Gastrocnemius medialis (tissue), 4 donors: ENCODE measurements at regions not wholly inside any gene's neighbourhood (a gene's known extent, or its start where the extent isn't known, plus 50 kb on each side); places are given as distances from the start of the nearest gene placed in this dataset.

Source experiments
- POLR2A ChIP-seq, 2 donors: fragments of 450-650 bp; IDR thresholded peaks; one replicate each; pipeline ENCODE4 v1.6.1; 2017; ENCODE audit warnings: antibody characterized with exemption in 2 of 2, mild to moderate bottlenecking in 2 of 2, moderate library complexity in 2 of 2
- TF ChIP-seq, protein P1 (sequence below), 5 experiments: fragments of 450-650 bp in 3 of 5; fragments of 200-600 bp in 2 of 5; sonication (generic) in 2 of 5; IDR thresholded peaks in 4 of 5; conservative IDR thresholded peaks in 1 of 5; 1 replicate in 4 of 5; 2 replicates in 1 of 5; pipeline ENCODE4 v1.5.1; 2016 to 2019; ENCODE audit warnings: antibody characterized with exemption in 5 of 5, mild to moderate bottlenecking in 3 of 5, moderate library complexity in 3 of 5

DNA sequence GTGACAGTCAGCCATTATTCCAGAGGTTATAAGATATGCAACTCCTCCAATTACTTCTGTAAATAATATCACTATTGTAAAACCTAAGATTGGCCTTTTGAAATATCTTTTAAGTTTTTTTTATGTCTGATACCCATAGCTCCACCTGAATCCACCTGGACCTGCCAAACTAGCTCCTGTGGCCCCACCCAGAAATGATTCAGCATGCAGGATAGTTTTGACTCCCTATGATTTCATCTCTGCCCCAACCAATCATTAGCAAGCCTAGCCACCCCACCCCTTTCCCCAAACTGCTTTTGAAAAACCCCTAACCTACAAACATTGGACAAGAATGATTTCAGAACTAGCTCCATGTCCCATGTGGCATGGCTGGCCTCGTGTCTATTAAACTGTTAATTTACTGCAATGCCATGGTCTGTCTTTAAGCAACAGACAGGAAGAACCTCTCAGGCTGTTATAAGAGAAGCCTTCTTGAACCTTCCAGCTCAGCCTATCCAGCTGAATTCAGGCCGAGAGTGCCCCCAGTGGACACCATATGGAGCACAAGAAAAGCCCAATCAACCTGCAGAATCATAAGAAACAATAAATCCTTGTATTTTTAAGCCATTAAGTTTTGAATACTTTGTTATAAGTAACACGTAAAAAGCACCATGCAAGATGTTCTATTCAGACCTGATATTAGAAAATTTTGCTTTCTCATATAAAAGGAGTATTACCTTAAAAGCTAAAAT is 263.0 kb upstream of the ZRANB2 start:
- TF ChIP-seq, protein P1, sequence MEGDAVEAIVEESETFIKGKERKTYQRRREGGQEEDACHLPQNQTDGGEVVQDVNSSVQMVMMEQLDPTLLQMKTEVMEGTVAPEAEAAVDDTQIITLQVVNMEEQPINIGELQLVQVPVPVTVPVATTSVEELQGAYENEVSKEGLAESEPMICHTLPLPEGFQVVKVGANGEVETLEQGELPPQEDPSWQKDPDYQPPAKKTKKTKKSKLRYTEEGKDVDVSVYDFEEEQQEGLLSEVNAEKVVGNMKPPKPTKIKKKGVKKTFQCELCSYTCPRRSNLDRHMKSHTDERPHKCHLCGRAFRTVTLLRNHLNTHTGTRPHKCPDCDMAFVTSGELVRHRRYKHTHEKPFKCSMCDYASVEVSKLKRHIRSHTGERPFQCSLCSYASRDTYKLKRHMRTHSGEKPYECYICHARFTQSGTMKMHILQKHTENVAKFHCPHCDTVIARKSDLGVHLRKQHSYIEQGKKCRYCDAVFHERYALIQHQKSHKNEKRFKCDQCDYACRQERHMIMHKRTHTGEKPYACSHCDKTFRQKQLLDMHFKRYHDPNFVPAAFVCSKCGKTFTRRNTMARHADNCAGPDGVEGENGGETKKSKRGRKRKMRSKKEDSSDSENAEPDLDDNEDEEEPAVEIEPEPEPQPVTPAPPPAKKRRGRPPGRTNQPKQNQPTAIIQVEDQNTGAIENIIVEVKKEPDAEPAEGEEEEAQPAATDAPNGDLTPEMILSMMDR (IDR thresholded peaks at IDR 0.05 in 4 of 5, conservative IDR thresholded peaks at IDR 0.05 in 1 of 5) = no peak
- TF ChIP-seq POLR2A (IDR thresholded peaks at IDR 0.05) = no peak
